ENCODE measurements at regions not wholly inside any gene's neighbourhood (a gene's known extent, or its start where the extent isn't known, plus 50 kb on each side); places are given as distances from the start of the nearest gene placed in this dataset.

GRCh38 chr6:8783191-8783590, 347.8 kb upstream of the SLC35B3 start:
- TF ChIP-seq MNT (IDR thresholded peaks at IDR 0.05): peak; percentile 92
- TF ChIP-seq SRSF1 (optimal IDR thresholded peaks at IDR 0.05; ENCODE audit: low read depth, low read length): no peak
- no TSS peak for BruUV-seq (replicated peaks)
- H3K4me2 ChIP-seq (ENCODE audit: low read depth, low read length): no peak overlapping the region
- no peak for FAIRE-seq
- H3K27me3 ChIP-seq (ENCODE audit: control insufficient read depth in 1 of 2, insufficient read depth in 2 of 2, low read length in 2 of 2): no peaks in the 10 kb centered on the region
- intact Hi-C loops (cut with micrococcal nuclease; ENCODE audit: unreplicated experiment): no loop called here
- ChIA-PET CTCF (ENCODE audit: low intra/inter-chr PET ratio, low total read pairs) (no interaction called here), POLR2A (no interaction called here)
- H3K79me2 ChIP-seq (ENCODE audit: insufficient read depth, low read length): no peaks in the 10 kb centered on the region
- no peak overlapping the region for H3K4me3 ChIP-seq (replicated peaks in 1 of 3; ENCODE audit: insufficient read depth in 1 of 3, low read depth in 2 of 3, low read length in 3 of 3)
- no peaks in the 10 kb centered on the region for H4K20me1 ChIP-seq (ENCODE audit: insufficient read depth, low read length)
- H3K9me3 ChIP-seq (ENCODE audit: low read length): no peaks in the 10 kb centered on the region
- no peak for ATAC-seq
- no peak overlapping the region for H3K9ac ChIP-seq (ENCODE audit: insufficient read depth, low read depth, low read length)
- no peak overlapping the region for H2AFZ ChIP-seq (ENCODE audit: low read length)
- no peak for DNase-seq (ENCODE audit: low spot score)
- no peaks in the 10 kb centered on the region for H3K4me1 ChIP-seq (ENCODE audit: insufficient read depth, low read length)
- H3K36me3 ChIP-seq (replicated peaks in 1 of 2; ENCODE audit: control insufficient read depth in 1 of 2, insufficient read depth in 2 of 2, low read length in 2 of 2): no peaks in the 10 kb centered on the region
- H3K27ac ChIP-seq (ENCODE audit: extremely low read length, insufficient read depth, low read length): no peak overlapping the region
- in situ Hi-C loops (cut with HindIII; ENCODE audit: extremely low pct_ligation_motif_present, low pct_unique_long_range_greater_than_20kb): no loop called here

- Histone ChIP-seq H3K36me3 (replicated peaks in 1 of 2; ENCODE audit: control insufficient read depth in 1 of 2, insufficient read depth in 2 of 2, low read length in 2 of 2) (no peaks in the 10 kb centered on the region), H3K79me2 (ENCODE audit: insufficient read depth, low read length) (no peaks in the 10 kb centered on the region), H3K4me2 (ENCODE audit: low read depth, low read length) (no peak overlapping the region), H3K9ac (ENCODE audit: insufficient read depth, low read depth, low read length) (no peak overlapping the region), H3K27me3 (ENCODE audit: control insufficient read depth in 1 of 2, insufficient read depth in 2 of 2, low read length in 2 of 2) (no peaks in the 10 kb centered on the region), H3K4me3 (replicated peaks in 1 of 3; ENCODE audit: insufficient read depth in 1 of 3, low read depth in 2 of 3, low read length in 3 of 3) (no peak overlapping the region), H4K20me1 (ENCODE audit: insufficient read depth, low read length) (no peaks in the 10 kb centered on the region), H3K9me3 (ENCODE audit: low read length) (no peaks in the 10 kb centered on the region), H3K27ac (ENCODE audit: extremely low read length, insufficient read depth, low read length) (no peak overlapping the region), H3K4me1 (ENCODE audit: insufficient read depth, low read length) (no peaks in the 10 kb centered on the region), H2AFZ (ENCODE audit: low read length) (no peak overlapping the region)
- intact Hi-C loops (cut with micrococcal nuclease; ENCODE audit: unreplicated experiment) (no loop called here), in situ Hi-C loops (cut with HindIII; ENCODE audit: extremely low pct_ligation_motif_present, low pct_unique_long_range_greater_than_20kb) (no loop called here)
- no TSS peak for BruUV-seq (replicated peaks)
- ChIA-PET CTCF (ENCODE audit: low intra/inter-chr PET ratio, low total read pairs) (no interaction called here), POLR2A (no interaction called here)
- WGBS (ENCODE audit: low lambda C conversion rate): 0% methylated on average over 2 of the region's 2 CpGs
- DNase-seq (ENCODE audit: low spot score) (no peak), ATAC-seq (no peak), FAIRE-seq (no peak)
- TF ChIP-seq SP4 (CRISPR knock-in tag; IDR thresholded peaks at IDR 0.05) (no peak), ZNF263 (CRISPR knock-in tag; IDR thresholded peaks at IDR 0.05) (no peak), AFF4 (CRISPR knock-in tag; IDR thresholded peaks at IDR 0.05) (no peak), NFYB (CRISPR knock-in tag; IDR thresholded peaks at IDR 0.05) (no peak), DMTF1 (CRISPR knock-in tag; IDR thresholded peaks at IDR 0.05) (no peak), ZSCAN5A (CRISPR knock-in tag; IDR thresholded peaks at IDR 0.05; ENCODE audit: borderline replicate concordance) (no peak), ONECUT2 (CRISPR knock-in tag; IDR thresholded peaks at IDR 0.05) (no peak), FOSL2 (CRISPR knock-in tag; IDR thresholded peaks at IDR 0.05) (no peak), ZNF564 (CRISPR knock-in tag; IDR thresholded peaks at IDR 0.05) (no peak)
Measured at GRCh38 chr6:8780653-8781052, 345.3 kb upstream of the SLC35B3 start.

Data from HepG2 (cell line).